ENCODE measurements at regions not wholly inside any gene's neighbourhood (a gene's known extent, or its start where the extent isn't known, plus 50 kb on each side); places are given as distances from the start of the nearest gene placed in this dataset.

DNA sequence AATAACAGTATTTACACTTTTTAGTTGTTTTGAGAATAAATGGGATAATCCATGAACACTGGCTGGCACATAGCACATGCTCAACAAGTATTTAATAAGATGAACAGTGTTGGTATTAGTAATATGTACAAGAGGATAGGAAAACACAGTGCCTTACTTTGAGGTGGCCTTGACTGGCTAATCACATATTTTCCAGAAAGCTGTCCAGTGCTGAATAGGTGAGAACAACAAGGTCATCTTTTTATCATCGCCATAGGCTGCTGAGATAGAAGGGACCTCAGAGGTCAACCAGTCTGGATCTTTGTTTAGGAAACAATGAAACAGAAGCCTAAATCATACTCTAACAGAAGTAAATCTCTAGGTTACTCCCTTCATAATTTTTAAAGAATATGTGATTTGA lies 89.7 kb upstream of the BCL9 start:
- H2BK120ac ChIP-seq (ENCODE audit: low read depth, low read length) = no peak overlapping the region
- H3K9me3 ChIP-seq (ENCODE audit: control insufficient read depth, insufficient read depth, low read length) = no peaks in the 10 kb centered on the region
- no peak overlapping the region for H2AK9ac ChIP-seq (replicated peaks; ENCODE audit: low read depth, low read length, poor library complexity)
- H3K27ac ChIP-seq (ENCODE audit: insufficient read depth, low read length) = no peak overlapping the region
- no peak overlapping the region for H3K14ac ChIP-seq (replicated peaks; ENCODE audit: low read depth, low read length)
- no peaks in the 10 kb centered on the region for H3K79me1 ChIP-seq (ENCODE audit: low read depth in 1 of 2, low read length in 2 of 2)
- in situ Hi-C loops (cut with MboI; ENCODE audit: low sequenced_read_pairs) (no loop called here), intact Hi-C loops (cut with micrococcal nuclease) (no loop called here), dilution Hi-C loops (cut with HindIII; ENCODE audit: low sequenced_read_pairs, unreplicated experiment) (no loop called here)
- H3K4me3 ChIP-seq (ENCODE audit: insufficient read depth, low read depth, low read length) = no peak overlapping the region
- WGBS, 2 experiments (ENCODE audit: extremely low coverage in 2 of 2, insufficient read length in 1 of 2) = no CpG with 5 or more reads among the region's 1 CpG
- ChIA-PET POLR2A (ENCODE audit: unreplicated experiment) (no interaction called here), CTCF (no interaction called here)
- H3K56ac ChIP-seq (ENCODE audit: extremely low read depth, insufficient read depth, low read length) = no peak overlapping the region
- H2AK5ac ChIP-seq (ENCODE audit: low read depth, low read length) = no peak overlapping the region
- H4K8ac ChIP-seq (ENCODE audit: low read depth in 2 of 2, low read length in 2 of 2) = no peak overlapping the region
- H3K27me3 ChIP-seq (ENCODE audit: control insufficient read depth, insufficient read depth, low read length) = no peaks in the 10 kb centered on the region
- H3K23ac ChIP-seq (ENCODE audit: low read depth, low read length) = no peak overlapping the region
- H3K4me1 ChIP-seq (ENCODE audit: control insufficient read depth, insufficient read depth, low read length) = no peaks in the 10 kb centered on the region
- H2BK15ac ChIP-seq (ENCODE audit: low read depth, low read length) = no peak overlapping the region
- DNase-seq (no peak), ATAC-seq (ENCODE audit: low read depth) (no peak)
- no peak overlapping the region for H3K4me2 ChIP-seq (ENCODE audit: low read depth, low read length)
- no peaks in the 10 kb centered on the region for H4K20me1 ChIP-seq (ENCODE audit: insufficient read depth, low read length)
- no peaks in the 10 kb centered on the region for H3K9me1 ChIP-seq (ENCODE audit: insufficient read depth, low read length)
- H2BK20ac ChIP-seq (ENCODE audit: low read depth, low read length) = no peak overlapping the region
- no peak overlapping the region for H3K9ac ChIP-seq (ENCODE audit: low read depth, low read length)
- H4K91ac ChIP-seq (ENCODE audit: insufficient read depth, low read depth, low read length) = no peak overlapping the region
- H2BK5ac ChIP-seq (ENCODE audit: low read depth, low read length, poor library complexity, severe bottlenecking) = no peak overlapping the region
- no peak for TF ChIP-seq BHLHE40 (IDR thresholded peaks at IDR 0.05; ENCODE audit: low read depth, low read length)
- no peak for TF ChIP-seq RCOR1 (IDR thresholded peaks at IDR 0.05; ENCODE audit: insufficient replicate concordance, low read length)
- no peak for TF ChIP-seq SMC3 (IDR thresholded peaks at IDR 0.05; ENCODE audit: low read depth, low read length)
- TF ChIP-seq NFE2L2 (IDR thresholded peaks at IDR 0.05; ENCODE audit: low read depth, low read length) = no peak
- TF ChIP-seq RFX5 (IDR thresholded peaks at IDR 0.05; ENCODE audit: low read depth, low read length) = no peak
- no peak for TF ChIP-seq RAD21 (IDR thresholded peaks at IDR 0.05; ENCODE audit: low read length)
- TF ChIP-seq, protein P1, sequence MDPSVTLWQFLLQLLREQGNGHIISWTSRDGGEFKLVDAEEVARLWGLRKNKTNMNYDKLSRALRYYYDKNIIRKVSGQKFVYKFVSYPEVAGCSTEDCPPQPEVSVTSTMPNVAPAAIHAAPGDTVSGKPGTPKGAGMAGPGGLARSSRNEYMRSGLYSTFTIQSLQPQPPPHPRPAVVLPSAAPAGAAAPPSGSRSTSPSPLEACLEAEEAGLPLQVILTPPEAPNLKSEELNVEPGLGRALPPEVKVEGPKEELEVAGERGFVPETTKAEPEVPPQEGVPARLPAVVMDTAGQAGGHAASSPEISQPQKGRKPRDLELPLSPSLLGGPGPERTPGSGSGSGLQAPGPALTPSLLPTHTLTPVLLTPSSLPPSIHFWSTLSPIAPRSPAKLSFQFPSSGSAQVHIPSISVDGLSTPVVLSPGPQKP (IDR thresholded peaks at IDR 0.05; ENCODE audit: borderline replicate concordance, low read depth, low read length) = no peak
- no peak for TF ChIP-seq MXI1 (IDR thresholded peaks at IDR 0.05; ENCODE audit: borderline replicate concordance, low read depth, low read length)
- TF ChIP-seq, protein P2, sequence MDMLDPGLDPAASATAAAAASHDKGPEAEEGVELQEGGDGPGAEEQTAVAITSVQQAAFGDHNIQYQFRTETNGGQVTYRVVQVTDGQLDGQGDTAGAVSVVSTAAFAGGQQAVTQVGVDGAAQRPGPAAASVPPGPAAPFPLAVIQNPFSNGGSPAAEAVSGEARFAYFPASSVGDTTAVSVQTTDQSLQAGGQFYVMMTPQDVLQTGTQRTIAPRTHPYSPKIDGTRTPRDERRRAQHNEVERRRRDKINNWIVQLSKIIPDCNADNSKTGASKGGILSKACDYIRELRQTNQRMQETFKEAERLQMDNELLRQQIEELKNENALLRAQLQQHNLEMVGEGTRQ (IDR thresholded peaks at IDR 0.05; ENCODE audit: low read depth, low read length) = no peak
- no peak for TF ChIP-seq MAZ (IDR thresholded peaks at IDR 0.05; ENCODE audit: borderline replicate concordance, low read depth, low read length)
- no peak for TF ChIP-seq POLR2A (IDR thresholded peaks at IDR 0.05; ENCODE audit: low read depth, low read length)
- TF ChIP-seq, protein P3, sequence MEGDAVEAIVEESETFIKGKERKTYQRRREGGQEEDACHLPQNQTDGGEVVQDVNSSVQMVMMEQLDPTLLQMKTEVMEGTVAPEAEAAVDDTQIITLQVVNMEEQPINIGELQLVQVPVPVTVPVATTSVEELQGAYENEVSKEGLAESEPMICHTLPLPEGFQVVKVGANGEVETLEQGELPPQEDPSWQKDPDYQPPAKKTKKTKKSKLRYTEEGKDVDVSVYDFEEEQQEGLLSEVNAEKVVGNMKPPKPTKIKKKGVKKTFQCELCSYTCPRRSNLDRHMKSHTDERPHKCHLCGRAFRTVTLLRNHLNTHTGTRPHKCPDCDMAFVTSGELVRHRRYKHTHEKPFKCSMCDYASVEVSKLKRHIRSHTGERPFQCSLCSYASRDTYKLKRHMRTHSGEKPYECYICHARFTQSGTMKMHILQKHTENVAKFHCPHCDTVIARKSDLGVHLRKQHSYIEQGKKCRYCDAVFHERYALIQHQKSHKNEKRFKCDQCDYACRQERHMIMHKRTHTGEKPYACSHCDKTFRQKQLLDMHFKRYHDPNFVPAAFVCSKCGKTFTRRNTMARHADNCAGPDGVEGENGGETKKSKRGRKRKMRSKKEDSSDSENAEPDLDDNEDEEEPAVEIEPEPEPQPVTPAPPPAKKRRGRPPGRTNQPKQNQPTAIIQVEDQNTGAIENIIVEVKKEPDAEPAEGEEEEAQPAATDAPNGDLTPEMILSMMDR (conservative IDR thresholded peaks at IDR 0.05; ENCODE audit: low read depth, low read length) = no peak
- no peak for TF ChIP-seq FOS (IDR thresholded peaks at IDR 0.05; ENCODE audit: low read depth, low read length)
- no peak for TF ChIP-seq CEBPB (IDR thresholded peaks at IDR 0.05; ENCODE audit: low read depth, low read length)
- no peak for TF ChIP-seq MAFK (IDR thresholded peaks at IDR 0.05; ENCODE audit: low read depth, low read length)
- TF ChIP-seq CHD1 (IDR thresholded peaks at IDR 0.05; ENCODE audit: low read depth, low read length) = no peak
- H3K18ac ChIP-seq (ENCODE audit: low read depth, low read length) = no peak overlapping the region
- no peaks in the 10 kb centered on the region for H3K36me3 ChIP-seq (ENCODE audit: control insufficient read depth, insufficient read depth, low read length)
- H2AFZ ChIP-seq (replicated peaks; ENCODE audit: low read length, poor library complexity) = no peak overlapping the region
- no peak overlapping the region for H3K4ac ChIP-seq (ENCODE audit: low read depth, low read length)
- BruUV-seq (replicated peaks) = no TSS peak
- no peak overlapping the region for H4K5ac ChIP-seq (ENCODE audit: low read depth, low read length)
